Heart right ventricle (tissue), 16 donors: ENCODE measurements at regions not wholly inside any gene's neighbourhood (a gene's known extent, or its start where the extent isn't known, plus 50 kb on each side); places are given as distances from the start of the nearest gene placed in this dataset.
A peak's percentile ranks its signal among the peaks of the same experiment; 100 is the strongest.

Experiments used
- ATAC-seq, 8 donors: fragments of 200-7000 bp; cut with Tn5 transposase; one replicate each; pipeline ENCODE4 v1.9.1; 2020; ENCODE audit warnings: mild to moderate bottlenecking in 8 of 8, moderate library complexity in 8 of 8, moderate number of reproducible peaks in 1 of 8
- DNase-seq, 2 donors: peaks; one replicate each; pipeline ENCODE4 v3.0.0-alpha.2; 2020
- H3K27ac ChIP-seq, 10 donors: fragments of 200-600 bp; sonication (generic) in 2 of 10; one replicate each; pipeline versions ENCODE4 v1.5.0 to v1.8.0; 2020 to 2022; ENCODE audit warnings: mild to moderate bottlenecking in 3 of 10
- H3K27me3 ChIP-seq, 7 donors: fragments of 200-600 bp; one replicate each; pipeline ENCODE4 v1.8.0; 2021 to 2022; ENCODE audit warnings: mild to moderate bottlenecking in 2 of 7
- H3K36me3 ChIP-seq, 9 donors: fragments of 200-600 bp; sonication (generic) in 1 of 9; one replicate each; pipeline versions ENCODE4 v1.5.0 to v1.8.0; 2020 to 2022; ENCODE audit warnings: mild to moderate bottlenecking in 2 of 9
- H3K4me1 ChIP-seq, 9 donors: fragments of 200-600 bp; sonication (generic) in 1 of 9; one replicate each; pipeline versions ENCODE4 v1.5.0 to v1.8.0; 2020 to 2022; ENCODE audit warnings: mild to moderate bottlenecking in 4 of 9
- H3K4me3 ChIP-seq, 10 donors: fragments of 200-600 bp; sonication (generic) in 2 of 10; one replicate each; pipeline versions ENCODE4 v1.5.0 to v1.8.0; 2020 to 2022; ENCODE audit warnings: mild to moderate bottlenecking in 7 of 10, moderate library complexity in 2 of 10
- H3K9me3 ChIP-seq, 11 donors: fragments of 200-600 bp in 10 of 11; sonication (generic) in 2 of 11; one replicate each; pipeline versions ENCODE4 v1.5.0 to v1.8.0; 2013 to 2022; ENCODE audit warnings: mild to moderate bottlenecking in 2 of 11, control low read depth in 1 of 11, moderate library complexity in 1 of 11
- WGBS, 2 donors: extraction: QIAGEN DNeasy Blood & Tissue Kit; methylation state at CpG; one replicate each; pipeline ENCODE4 v1.1.7; 2013; ENCODE audit warnings: inconsistent platforms in 1 of 2; 5-methylcytosine and 5-hydroxymethylcytosine counted together
- intact Hi-C, 10 donors: fragments of 100-400 bp; cut with DNase I; formaldehyde crosslinking; loops; one replicate each; pipeline versions ENCODE4 v1.11.1 to v1.14.2; 2022
- TF ChIP-seq, protein P1 (sequence below), 9 donors: fragments of 200-600 bp; sonication (generic) in 2 of 9; IDR thresholded peaks; one replicate each; pipeline versions ENCODE4 v1.5.0 to v1.8.0; 2021 to 2022; ENCODE audit warnings: antibody characterized with exemption in 9 of 9, mild to moderate bottlenecking in 5 of 9, moderate library complexity in 1 of 9
- donor health status: Arrhythmogenic right ventricular cardiomyopathy.
- donor health status: ischemic (EF 13 %, LVEDD 7.1; RV severe dilation, severe dysfunction).
- donor health status: healthy with polysubstance abuse.
- donor health status: DM: no; HTN: yes; CAD: no.
- donor health status: DM: no; HTN: no; CAD: no.
- donor health status: ischemic (EF 25% LVEDD 6.9; RV normal size, moderate dysfunction).
- donor health status: ischemic (EF 25% LVEDD 5.7; RV mildly dilated, moderate dysfunction).
- donor health status: healthy.
- donor health status: DM: yes; HTN: yes; CAD: no.
- donor health status: Ischemic cardiomyopathy.
- donor health status: ischemic (EF 35%, LVEDD 5.7; RV mildly dilated, moderate dysfunction).
- donor health status: nonischemic (EF 11% LVEDD 7.7; RV severe dilation, severe dysfunction).
- donor health status: DM: yes; HTN: yes; CAD: no.
- donor health status: PGD.
- donor health status: ischemic (EF 29% LVEDD 5.4; RV normal size, mild dysfunction).
- donor health status: nonischemic (EF 23%, LVEDD 6.1; RV moderate dilation, normal function).

DNA sequence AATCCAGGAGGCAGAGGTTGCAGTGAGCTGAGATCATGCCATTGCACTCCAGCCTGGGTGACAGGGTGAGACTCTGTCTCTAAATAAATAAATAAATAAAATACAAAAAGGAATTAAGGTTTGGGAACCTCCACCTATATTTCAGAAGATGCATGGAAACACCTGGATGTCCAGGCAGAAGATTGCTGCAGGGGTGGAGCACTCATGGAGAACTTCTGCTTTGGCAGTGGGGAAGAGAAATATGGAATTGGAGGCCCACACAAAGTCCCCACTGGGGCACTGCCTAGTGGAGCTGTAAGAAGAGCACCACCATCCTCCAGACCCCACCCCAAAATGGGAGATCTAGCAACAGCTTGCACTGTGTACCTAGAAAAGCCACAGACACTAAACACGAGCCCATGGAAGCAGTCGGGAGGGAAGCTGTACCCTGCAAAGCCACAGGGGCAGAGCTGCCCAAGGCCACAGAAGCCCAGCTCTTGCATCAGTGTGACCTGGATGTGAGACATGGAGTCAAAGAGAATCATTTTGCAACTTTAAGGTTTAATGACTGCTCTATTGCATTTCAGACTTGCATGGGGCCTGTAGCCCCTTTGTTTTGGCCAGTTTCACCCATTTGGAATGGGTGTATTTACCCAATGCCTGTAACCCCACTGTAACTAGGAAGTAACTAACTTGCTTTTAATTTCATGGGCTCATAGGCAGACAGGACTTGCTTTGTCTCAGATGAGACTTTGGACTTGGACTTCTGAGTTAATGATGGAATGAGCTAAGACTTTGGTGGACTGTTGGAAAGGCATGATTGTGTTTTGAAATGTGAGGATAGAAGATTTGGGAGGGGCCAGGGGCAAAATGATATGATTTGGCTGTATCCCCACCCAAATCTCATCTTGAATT lies 265.3 kb downstream of the ZEB2 start:
- 97 to 99% methylated on average over 2 of the region's 2 CpGs for WGBS, 2 donors

DNA sequence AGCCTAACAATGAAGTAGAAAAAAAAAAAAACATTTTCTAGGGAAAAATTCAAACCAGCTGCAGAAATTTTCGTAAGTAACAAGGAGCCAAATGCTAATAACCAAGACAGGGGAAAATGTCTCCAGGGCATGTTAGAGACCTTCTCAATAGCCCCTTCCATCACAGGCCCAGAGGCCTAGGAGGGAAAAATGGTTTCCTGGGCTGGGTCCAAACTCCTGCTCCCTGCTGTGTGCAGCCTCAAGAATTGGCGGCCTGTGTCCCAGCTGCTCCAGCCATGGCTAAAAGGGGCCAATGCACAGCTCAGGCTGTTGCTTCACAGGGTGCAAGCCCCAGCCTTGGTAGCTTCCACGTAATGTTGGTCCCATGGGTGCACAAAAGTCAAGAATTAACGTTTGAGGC lies 266.2 kb downstream of the ZEB2 start:
- ATAC-seq = no peak
- intact Hi-C loops = no loop called here
- Histone ChIP-seq H3K4me1 (peaks cover 0 to 19% (median 0%) of the 10 kb centered on the region in 9 donors), H3K27ac (no peak overlapping the region), H3K4me3 (no peak overlapping the region), H3K9me3 (peaks cover 0 to 49% (median 20%) of the 10 kb centered on the region in 11 donors), H3K27me3 (no peaks in the 10 kb centered on the region), H3K36me3 (no peaks in the 10 kb centered on the region)
- DNase-seq = no peak
- WGBS, 2 donors = 96% methylated on average over 4 of the region's 4 CpGs
- TF ChIP-seq, protein P1, sequence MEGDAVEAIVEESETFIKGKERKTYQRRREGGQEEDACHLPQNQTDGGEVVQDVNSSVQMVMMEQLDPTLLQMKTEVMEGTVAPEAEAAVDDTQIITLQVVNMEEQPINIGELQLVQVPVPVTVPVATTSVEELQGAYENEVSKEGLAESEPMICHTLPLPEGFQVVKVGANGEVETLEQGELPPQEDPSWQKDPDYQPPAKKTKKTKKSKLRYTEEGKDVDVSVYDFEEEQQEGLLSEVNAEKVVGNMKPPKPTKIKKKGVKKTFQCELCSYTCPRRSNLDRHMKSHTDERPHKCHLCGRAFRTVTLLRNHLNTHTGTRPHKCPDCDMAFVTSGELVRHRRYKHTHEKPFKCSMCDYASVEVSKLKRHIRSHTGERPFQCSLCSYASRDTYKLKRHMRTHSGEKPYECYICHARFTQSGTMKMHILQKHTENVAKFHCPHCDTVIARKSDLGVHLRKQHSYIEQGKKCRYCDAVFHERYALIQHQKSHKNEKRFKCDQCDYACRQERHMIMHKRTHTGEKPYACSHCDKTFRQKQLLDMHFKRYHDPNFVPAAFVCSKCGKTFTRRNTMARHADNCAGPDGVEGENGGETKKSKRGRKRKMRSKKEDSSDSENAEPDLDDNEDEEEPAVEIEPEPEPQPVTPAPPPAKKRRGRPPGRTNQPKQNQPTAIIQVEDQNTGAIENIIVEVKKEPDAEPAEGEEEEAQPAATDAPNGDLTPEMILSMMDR (IDR thresholded peaks at IDR 0.05) = no peak

More for the DNA sequence above, 265.3 kb downstream of the ZEB2 start:
- no peak for ATAC-seq
- Histone ChIP-seq H3K36me3 (no peaks in the 10 kb centered on the region), H3K27ac (no peak overlapping the region), H3K27me3 (no peaks in the 10 kb centered on the region), H3K4me3 (no peak overlapping the region), H3K9me3 (peaks cover 0 to 56% (median 22%) of the 10 kb centered on the region in 11 donors), H3K4me1 (peaks cover 0 to 12% (median 0%) of the 10 kb centered on the region in 9 donors)
- TF ChIP-seq, protein P1 (IDR thresholded peaks at IDR 0.05) = no peak
- DNase-seq = no peak
- intact Hi-C loops = no loop called here

DNA sequence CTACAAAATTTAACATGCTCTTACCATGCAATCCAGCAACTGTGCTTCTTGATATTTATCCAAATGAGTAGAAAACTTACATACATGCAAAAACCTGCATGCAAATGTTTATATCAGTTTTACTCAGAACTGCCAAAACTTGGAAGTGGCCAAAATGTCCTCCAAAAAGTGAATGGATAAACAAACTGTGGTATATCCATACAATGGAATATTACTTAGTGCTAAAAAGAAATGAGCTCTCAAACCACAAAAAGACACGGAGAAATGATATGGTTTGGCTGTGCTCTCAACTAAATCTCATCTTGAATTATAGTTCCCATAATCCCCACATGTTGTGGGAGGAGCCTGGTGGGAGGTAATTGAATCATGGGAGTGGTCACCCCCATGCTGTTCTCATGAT lies 267.2 kb downstream of the ZEB2 start:
- DNase-seq (no peak), ATAC-seq (no peak)
- 95 to 98% methylated on average over 1 of the region's 1 CpG for WGBS, 2 donors
- Histone ChIP-seq H3K27ac (no peak overlapping the region), H3K9me3 (peaks cover 0 to 38% (median 12%) of the 10 kb centered on the region in 11 donors), H3K4me3 (no peak overlapping the region), H3K36me3 (no peaks in the 10 kb centered on the region), H3K27me3 (no peaks in the 10 kb centered on the region), H3K4me1 (peaks cover 0 to 21% (median 0%) of the 10 kb centered on the region in 9 donors)
- intact Hi-C loops = no loop called here
- TF ChIP-seq, protein P1 (IDR thresholded peaks at IDR 0.05) = no peak

DNA sequence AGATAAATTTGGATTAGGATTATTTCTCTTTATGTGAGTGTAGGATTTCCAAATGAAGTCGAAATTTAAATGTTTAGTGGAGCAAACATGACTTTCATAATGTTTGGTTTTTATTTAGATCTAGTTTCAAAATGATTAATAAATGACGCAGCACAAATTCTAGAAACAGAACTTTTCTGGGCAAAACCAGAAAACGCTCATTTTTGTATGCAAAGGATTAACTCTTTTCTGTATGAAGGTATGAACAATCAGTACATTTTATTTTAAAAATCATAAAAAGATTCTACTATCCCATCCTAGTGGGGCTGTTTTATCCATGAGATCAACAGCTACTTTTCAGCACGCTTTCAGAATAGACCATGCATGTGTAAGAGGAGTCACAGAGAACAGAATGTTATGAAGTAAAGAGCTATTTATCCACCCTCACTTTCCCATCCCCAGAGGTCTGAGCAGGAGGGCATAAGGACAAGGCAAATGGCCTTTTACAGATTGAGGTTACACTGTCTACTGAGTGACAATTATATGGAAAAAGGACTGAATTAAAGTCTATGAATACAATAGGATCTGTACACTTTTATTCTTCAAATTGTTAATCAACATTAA lies 270.8 kb downstream of the ZEB2 start:
- intact Hi-C loops = no loop called here

More for the DNA sequence above, 270.8 kb downstream of the ZEB2 start:
- no peak overlapping the region for H3K27ac ChIP-seq
- no peak overlapping the region for H3K4me3 ChIP-seq
- H3K4me1 ChIP-seq = peaks cover 0 to 9% (median 0%) of the 10 kb centered on the region in 9 donors
- TF ChIP-seq, protein P1 (IDR thresholded peaks at IDR 0.05) = no peak
- H3K9me3 ChIP-seq = peaks cover 0 to 25% (median 10%) of the 10 kb centered on the region in 11 donors
- peak in 5 of 8 donors; percentile 46 to 73 (median 58) for ATAC-seq
- no peaks in the 10 kb centered on the region for H3K27me3 ChIP-seq
- no peaks in the 10 kb centered on the region for H3K36me3 ChIP-seq
- 76 to 86% methylated on average over 4 of the region's 4 CpGs for WGBS, 2 donors
- DNase-seq = no peak
